ENCODE measurements at regions not wholly inside any gene's neighbourhood (a gene's known extent, or its start where the extent isn't known, plus 50 kb on each side); places are given as distances from the start of the nearest gene placed in this dataset.

DNA sequence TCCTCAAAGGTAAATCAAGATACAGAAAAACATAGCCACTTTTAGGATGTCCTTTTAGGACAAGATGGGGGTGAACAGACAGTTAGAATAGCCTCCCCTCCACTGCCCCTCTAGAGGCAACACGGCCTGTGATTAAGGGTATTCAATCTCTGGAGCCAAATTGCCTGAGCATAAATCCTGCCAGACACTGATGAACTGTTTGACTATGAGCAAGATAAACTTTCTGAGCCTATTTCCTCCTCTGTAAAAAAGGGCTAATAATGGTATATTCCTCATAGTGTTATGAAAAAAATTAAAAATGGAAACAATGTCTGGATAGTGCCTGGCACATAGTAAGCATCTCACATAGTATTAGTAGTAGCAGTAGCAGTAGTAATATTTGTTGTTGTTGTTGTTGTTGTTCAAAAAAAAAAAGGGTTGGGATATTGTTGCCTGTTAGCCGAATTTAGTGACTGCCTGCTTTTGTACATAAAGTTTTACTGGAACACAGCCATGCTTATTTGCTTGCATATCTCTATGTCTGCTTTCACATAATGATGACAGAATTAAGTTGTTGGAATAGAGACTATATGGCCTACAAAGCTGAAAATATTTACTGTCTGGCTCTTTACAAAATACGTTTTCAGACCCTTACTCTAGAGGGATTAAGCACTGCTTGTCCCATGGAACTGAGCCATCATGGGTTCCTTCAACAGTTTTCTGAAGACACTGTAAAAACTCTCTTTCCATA is 536.3 kb downstream of the TLE4 start:
- Histone ChIP-seq H3K4me3 (no peak overlapping the region), H3K27me3 (no peaks in the 10 kb centered on the region), H3K4me1 (no peaks in the 10 kb centered on the region), H3K27ac (no peak overlapping the region), H3K36me3 (no peaks in the 10 kb centered on the region), H3K9me3 (no peaks in the 10 kb centered on the region)
- no peak for DNase-seq (ENCODE audit: extremely low spot score in 2 of 2)
- intact Hi-C loops (cut with DNase I) = no loop called here
- no peak for TF ChIP-seq POLR2A (IDR thresholded peaks at IDR 0.05)

DNA sequence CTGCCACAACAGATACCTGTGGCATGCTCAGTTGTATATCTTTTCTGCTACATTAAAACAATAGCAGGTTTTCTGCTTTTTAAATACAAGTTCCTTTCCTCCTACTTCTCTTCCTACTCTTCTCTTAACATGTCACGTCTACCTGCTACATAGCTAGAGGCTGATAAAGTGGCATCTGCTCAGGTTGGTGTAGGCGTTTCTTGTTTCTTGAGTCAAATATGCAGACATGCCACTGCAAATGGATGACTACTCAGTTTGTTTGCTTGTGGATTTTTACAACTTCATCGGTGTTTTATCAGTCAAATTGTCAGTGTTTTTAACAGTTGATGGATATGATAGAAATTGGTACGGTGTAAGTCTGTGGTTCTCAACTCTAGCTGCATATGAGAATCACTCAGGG is 525.7 kb downstream of the TLE4 start:
- Histone ChIP-seq H3K36me3 (no peaks in the 10 kb centered on the region), H3K4me1 (no peaks in the 10 kb centered on the region), H3K9me3 (no peaks in the 10 kb centered on the region), H3K27ac (no peak overlapping the region), H3K27me3 (no peaks in the 10 kb centered on the region), H3K4me3 (no peak overlapping the region)
- no peak for DNase-seq (ENCODE audit: extremely low spot score in 2 of 2)
- intact Hi-C loops (cut with DNase I) = no loop called here
- TF ChIP-seq, protein P1, sequence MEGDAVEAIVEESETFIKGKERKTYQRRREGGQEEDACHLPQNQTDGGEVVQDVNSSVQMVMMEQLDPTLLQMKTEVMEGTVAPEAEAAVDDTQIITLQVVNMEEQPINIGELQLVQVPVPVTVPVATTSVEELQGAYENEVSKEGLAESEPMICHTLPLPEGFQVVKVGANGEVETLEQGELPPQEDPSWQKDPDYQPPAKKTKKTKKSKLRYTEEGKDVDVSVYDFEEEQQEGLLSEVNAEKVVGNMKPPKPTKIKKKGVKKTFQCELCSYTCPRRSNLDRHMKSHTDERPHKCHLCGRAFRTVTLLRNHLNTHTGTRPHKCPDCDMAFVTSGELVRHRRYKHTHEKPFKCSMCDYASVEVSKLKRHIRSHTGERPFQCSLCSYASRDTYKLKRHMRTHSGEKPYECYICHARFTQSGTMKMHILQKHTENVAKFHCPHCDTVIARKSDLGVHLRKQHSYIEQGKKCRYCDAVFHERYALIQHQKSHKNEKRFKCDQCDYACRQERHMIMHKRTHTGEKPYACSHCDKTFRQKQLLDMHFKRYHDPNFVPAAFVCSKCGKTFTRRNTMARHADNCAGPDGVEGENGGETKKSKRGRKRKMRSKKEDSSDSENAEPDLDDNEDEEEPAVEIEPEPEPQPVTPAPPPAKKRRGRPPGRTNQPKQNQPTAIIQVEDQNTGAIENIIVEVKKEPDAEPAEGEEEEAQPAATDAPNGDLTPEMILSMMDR (IDR thresholded peaks at IDR 0.05) = no peak
- no peak for TF ChIP-seq POLR2A (IDR thresholded peaks at IDR 0.05)
- TF ChIP-seq POLR2AphosphoS5 (IDR thresholded peaks at IDR 0.05; ENCODE audit: insufficient read depth in 1 of 2, low read depth in 1 of 2) = no peak

- H3K4me1 ChIP-seq = no peaks in the 10 kb centered on the region
- no peaks in the 10 kb centered on the region for H3K27me3 ChIP-seq
- no peaks in the 10 kb centered on the region for H3K9me3 ChIP-seq
- TF ChIP-seq POLR2A (IDR thresholded peaks at IDR 0.05) = no peak
- TF ChIP-seq POLR2AphosphoS5 (IDR thresholded peaks at IDR 0.05; ENCODE audit: insufficient read depth in 1 of 2, low read depth in 1 of 2) = no peak
- TF ChIP-seq, protein P1 (IDR thresholded peaks at IDR 0.05) = no peak
- H3K4me3 ChIP-seq = no peak overlapping the region
- DNase-seq (ENCODE audit: extremely low spot score in 2 of 2) = no peak
- no peaks in the 10 kb centered on the region for H3K36me3 ChIP-seq
- H3K27ac ChIP-seq = no peak overlapping the region
- intact Hi-C loops (cut with DNase I) = no loop called here
These were observed 522.5 kb downstream of the TLE4 start for GRCh38 chr9:80094176-80094771.

DNA sequence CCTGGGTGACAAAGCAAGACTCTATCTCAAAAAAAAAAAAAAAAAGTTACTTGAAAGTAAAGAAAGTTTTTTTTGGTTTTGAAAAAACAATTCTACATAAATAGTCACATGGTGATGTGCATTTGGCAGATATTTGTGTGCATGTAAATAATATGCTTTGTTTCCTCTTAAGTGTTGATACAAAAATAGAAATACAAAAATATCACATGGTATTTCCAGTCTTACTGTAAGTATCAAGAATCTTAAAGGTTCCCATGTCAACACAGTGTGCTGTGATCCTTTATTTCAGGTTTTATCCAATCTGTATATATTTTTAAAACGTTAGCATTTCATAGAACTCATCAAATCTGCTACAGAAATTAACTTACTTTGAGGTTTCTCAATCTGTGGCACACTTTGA is 521.9 kb downstream of the TLE4 start:
- no peaks in the 10 kb centered on the region for H3K27me3 ChIP-seq
- H3K4me3 ChIP-seq = no peak overlapping the region
- H3K27ac ChIP-seq = no peak overlapping the region
- no peaks in the 10 kb centered on the region for H3K4me1 ChIP-seq
- TF ChIP-seq, protein P1 (IDR thresholded peaks at IDR 0.05) = no peak
- no peak for TF ChIP-seq POLR2A (IDR thresholded peaks at IDR 0.05)
- TF ChIP-seq POLR2AphosphoS5 (IDR thresholded peaks at IDR 0.05; ENCODE audit: insufficient read depth in 1 of 2, low read depth in 1 of 2) = no peak
- H3K9me3 ChIP-seq = no peaks in the 10 kb centered on the region
- no peaks in the 10 kb centered on the region for H3K36me3 ChIP-seq
- no peak for DNase-seq (ENCODE audit: extremely low spot score in 2 of 2)
- intact Hi-C loops (cut with DNase I) = no loop called here

DNA sequence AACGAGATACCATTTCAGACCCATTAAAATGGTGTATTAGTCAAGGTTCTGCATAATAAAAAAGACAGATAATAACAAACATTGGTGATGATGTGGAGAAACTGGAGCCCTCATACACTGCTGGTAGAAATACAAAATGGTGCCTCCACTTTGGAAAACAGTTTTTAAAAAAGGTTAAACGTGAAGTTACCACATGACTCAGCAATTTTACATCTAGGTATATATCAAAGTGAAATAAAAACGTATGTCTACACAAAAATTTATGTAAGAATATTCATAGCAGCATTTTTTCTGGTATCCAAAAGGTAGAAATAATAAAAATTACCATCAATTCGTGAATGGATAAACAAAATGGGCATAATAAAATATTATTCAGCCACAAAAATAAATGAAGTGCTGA is 519.8 kb downstream of the TLE4 start:
- Histone ChIP-seq H3K4me3 (no peak overlapping the region), H3K4me1 (peaks cover 5% of the 10 kb centered on the region), H3K9me3 (no peaks in the 10 kb centered on the region), H3K27ac (no peak overlapping the region), H3K27me3 (no peaks in the 10 kb centered on the region), H3K36me3 (no peaks in the 10 kb centered on the region)
- intact Hi-C loops (cut with DNase I) = no loop called here
- TF ChIP-seq POLR2A (IDR thresholded peaks at IDR 0.05) (no peak), POLR2AphosphoS5 (IDR thresholded peaks at IDR 0.05; ENCODE audit: insufficient read depth in 1 of 2, low read depth in 1 of 2) (no peak)
- TF ChIP-seq, protein P1 (IDR thresholded peaks at IDR 0.05) = no peak
- DNase-seq (ENCODE audit: extremely low spot score in 2 of 2) = no peak

All from vagina (tissue), 2 donors.